ENCODE measurements at regions not wholly inside any gene's neighbourhood (a gene's known extent, or its start where the extent isn't known, plus 50 kb on each side); places are given as distances from the start of the nearest gene placed in this dataset.

- no peak for TF ChIP-seq CEBPB (IDR thresholded peaks at IDR 0.05; ENCODE audit: low read depth)
- TF ChIP-seq EZH2phosphoT487 (IDR thresholded peaks at IDR 0.05; ENCODE audit: borderline replicate concordance) = no peak
Observed at GRCh38 chr5:2031581-2031980, 148.9 kb upstream of the IRX4 start (continued).

- Histone ChIP-seq H3K36me3 (ENCODE audit: control insufficient read depth in 1 of 2, insufficient read depth in 2 of 2, low read length in 2 of 2) (no peaks in the 10 kb centered on the region), H3K9me3 (ENCODE audit: control insufficient read depth in 1 of 2, insufficient read depth in 1 of 2, low read depth in 1 of 2, low read length in 2 of 2) (no peaks in the 10 kb centered on the region), H3K27me3 (ENCODE audit: insufficient read depth, low read length) (peaks cover 75% of the 10 kb centered on the region), H3K4me2 (ENCODE audit: low read length) (no peak overlapping the region), H3K27ac (ENCODE audit: low read depth, low read length) (no peak overlapping the region), H3K9ac (ENCODE audit: low read length) (no peak overlapping the region), H3K9me2 (ENCODE audit: insufficient read depth) (no peaks in the 10 kb centered on the region), H4K20me1 (ENCODE audit: insufficient read depth) (no peaks in the 10 kb centered on the region), H3K79me2 (ENCODE audit: insufficient read depth, low read length) (no peaks in the 10 kb centered on the region), H3K4me1 (ENCODE audit: control insufficient read depth in 1 of 2, insufficient read depth in 2 of 2, low read length in 2 of 2) (no peaks in the 10 kb centered on the region), H3K4me3 (replicated peaks in 1 of 2; ENCODE audit: low read depth in 1 of 2, low read length in 2 of 2) (no peak overlapping the region), H2AFZ (ENCODE audit: low read depth, low read length, poor library complexity, severe bottlenecking) (no peak overlapping the region)
- no TSS peak for BruUV-seq (replicated peaks)
- DNase-seq (ENCODE audit: low read depth, low spot score) = no peak
- ATAC-seq = no peak
- intact Hi-C loops (cut with micrococcal nuclease) = no loop called here
- ChIA-PET CTCF (no interaction called here), RAD21 (ENCODE audit: low non-redundant PET in 1 of 2, low total read pairs in 2 of 2, uncharacterized antibody in 2 of 2, unreplicated experiment in 2 of 2) (no interaction called here), POLR2A (no interaction called here)
- no peak for TF ChIP-seq ZFX (IDR thresholded peaks at IDR 0.05)
- TF ChIP-seq ELF1 (IDR thresholded peaks at IDR 0.05; ENCODE audit: borderline replicate concordance, low read depth) = no peak
- no peak for TF ChIP-seq EZH2phosphoT487 (IDR thresholded peaks at IDR 0.05; ENCODE audit: borderline replicate concordance)
- TF ChIP-seq CBX3 (IDR thresholded peaks at IDR 0.05; ENCODE audit: low read depth) = no peak
- no peak for TF ChIP-seq SRF (IDR thresholded peaks at IDR 0.05; ENCODE audit: low read depth)
- no peak for TF ChIP-seq JUND (IDR thresholded peaks at IDR 0.05)
- TF ChIP-seq YY1 (IDR thresholded peaks at IDR 0.05; ENCODE audit: extremely low read depth, insufficient replicate concordance, low read depth, low read length) = no peak
- no peak for TF ChIP-seq POLR2AphosphoS5 (IDR thresholded peaks at IDR 0.05; ENCODE audit: low read depth, low read length)
- TF ChIP-seq FOSL1 (IDR thresholded peaks at IDR 0.05; ENCODE audit: low read depth) = no peak
- TF ChIP-seq SP1 (IDR thresholded peaks at IDR 0.05; ENCODE audit: low read depth) = no peak
- no peak for TF ChIP-seq RAD21 (IDR thresholded peaks at IDR 0.05; ENCODE audit: low read depth)
- TF ChIP-seq EZH2 (IDR thresholded peaks at IDR 0.05) = no peak
- TF ChIP-seq, protein P1, sequence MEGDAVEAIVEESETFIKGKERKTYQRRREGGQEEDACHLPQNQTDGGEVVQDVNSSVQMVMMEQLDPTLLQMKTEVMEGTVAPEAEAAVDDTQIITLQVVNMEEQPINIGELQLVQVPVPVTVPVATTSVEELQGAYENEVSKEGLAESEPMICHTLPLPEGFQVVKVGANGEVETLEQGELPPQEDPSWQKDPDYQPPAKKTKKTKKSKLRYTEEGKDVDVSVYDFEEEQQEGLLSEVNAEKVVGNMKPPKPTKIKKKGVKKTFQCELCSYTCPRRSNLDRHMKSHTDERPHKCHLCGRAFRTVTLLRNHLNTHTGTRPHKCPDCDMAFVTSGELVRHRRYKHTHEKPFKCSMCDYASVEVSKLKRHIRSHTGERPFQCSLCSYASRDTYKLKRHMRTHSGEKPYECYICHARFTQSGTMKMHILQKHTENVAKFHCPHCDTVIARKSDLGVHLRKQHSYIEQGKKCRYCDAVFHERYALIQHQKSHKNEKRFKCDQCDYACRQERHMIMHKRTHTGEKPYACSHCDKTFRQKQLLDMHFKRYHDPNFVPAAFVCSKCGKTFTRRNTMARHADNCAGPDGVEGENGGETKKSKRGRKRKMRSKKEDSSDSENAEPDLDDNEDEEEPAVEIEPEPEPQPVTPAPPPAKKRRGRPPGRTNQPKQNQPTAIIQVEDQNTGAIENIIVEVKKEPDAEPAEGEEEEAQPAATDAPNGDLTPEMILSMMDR (IDR thresholded peaks at IDR 0.05 in 2 of 3, conservative IDR thresholded peaks at IDR 0.05 in 1 of 3; ENCODE audit: borderline replicate concordance in 1 of 3, insufficient read depth in 1 of 3, low read depth in 2 of 3, low read length in 2 of 3) = no peak
- no peak for TF ChIP-seq ATF3 (IDR thresholded peaks at IDR 0.05)
- TF ChIP-seq TCF7L2 (IDR thresholded peaks at IDR 0.05; ENCODE audit: borderline replicate concordance, extremely low read depth, insufficient read depth, insufficient read length) = no peak
- no peak for TF ChIP-seq CEBPB (IDR thresholded peaks at IDR 0.05; ENCODE audit: low read depth)
- TF ChIP-seq ZBTB33 (IDR thresholded peaks at IDR 0.05; ENCODE audit: extremely low read depth, insufficient replicate concordance, low read length) = no peak
Observed at GRCh38 chr5:2030131-2030530, 147.4 kb upstream of the IRX4 start.

All from HCT116 (cell line).